ENCODE measurements at regions not wholly inside any gene's neighbourhood (a gene's known extent, or its start where the extent isn't known, plus 50 kb on each side); places are given as distances from the start of the nearest gene placed in this dataset.

- no peak overlapping the region for H3K4me3 ChIP-seq
- TF ChIP-seq, protein P1, sequence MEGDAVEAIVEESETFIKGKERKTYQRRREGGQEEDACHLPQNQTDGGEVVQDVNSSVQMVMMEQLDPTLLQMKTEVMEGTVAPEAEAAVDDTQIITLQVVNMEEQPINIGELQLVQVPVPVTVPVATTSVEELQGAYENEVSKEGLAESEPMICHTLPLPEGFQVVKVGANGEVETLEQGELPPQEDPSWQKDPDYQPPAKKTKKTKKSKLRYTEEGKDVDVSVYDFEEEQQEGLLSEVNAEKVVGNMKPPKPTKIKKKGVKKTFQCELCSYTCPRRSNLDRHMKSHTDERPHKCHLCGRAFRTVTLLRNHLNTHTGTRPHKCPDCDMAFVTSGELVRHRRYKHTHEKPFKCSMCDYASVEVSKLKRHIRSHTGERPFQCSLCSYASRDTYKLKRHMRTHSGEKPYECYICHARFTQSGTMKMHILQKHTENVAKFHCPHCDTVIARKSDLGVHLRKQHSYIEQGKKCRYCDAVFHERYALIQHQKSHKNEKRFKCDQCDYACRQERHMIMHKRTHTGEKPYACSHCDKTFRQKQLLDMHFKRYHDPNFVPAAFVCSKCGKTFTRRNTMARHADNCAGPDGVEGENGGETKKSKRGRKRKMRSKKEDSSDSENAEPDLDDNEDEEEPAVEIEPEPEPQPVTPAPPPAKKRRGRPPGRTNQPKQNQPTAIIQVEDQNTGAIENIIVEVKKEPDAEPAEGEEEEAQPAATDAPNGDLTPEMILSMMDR (IDR thresholded peaks at IDR 0.05), result no peak
- DNase-seq (ENCODE audit: low spot score), result no peak
- H3K27ac ChIP-seq, result no peak overlapping the region
- H3K9me3 ChIP-seq, result no peaks in the 10 kb centered on the region
- H3K27me3 ChIP-seq, result no peaks in the 10 kb centered on the region
- no peaks in the 10 kb centered on the region for H3K4me1 ChIP-seq
- no peaks in the 10 kb centered on the region for H3K36me3 ChIP-seq
Observed at GRCh38 chr4:22070256-22070655, 121.7 kb upstream of the KCNIP4 start.

GRCh38 chr4:22063613-22064012 lies 115.0 kb upstream of the KCNIP4 start:
- Histone ChIP-seq H3K4me1 (no peaks in the 10 kb centered on the region), H3K9me3 (no peaks in the 10 kb centered on the region), H3K27me3 (no peaks in the 10 kb centered on the region), H3K4me3 (no peak overlapping the region), H3K36me3 (no peaks in the 10 kb centered on the region), H3K27ac (no peak overlapping the region)
- TF ChIP-seq, protein P1 (IDR thresholded peaks at IDR 0.05), result no peak
- no peak for DNase-seq (ENCODE audit: low spot score)

GRCh38 chr4:22062676-22063075 lies 114.1 kb upstream of the KCNIP4 start:
- Histone ChIP-seq H3K4me3 (no peak overlapping the region), H3K9me3 (no peaks in the 10 kb centered on the region), H3K36me3 (no peaks in the 10 kb centered on the region), H3K4me1 (no peaks in the 10 kb centered on the region), H3K27ac (no peak overlapping the region), H3K27me3 (no peaks in the 10 kb centered on the region)
- no peak for DNase-seq (ENCODE audit: low spot score)
- TF ChIP-seq, protein P1 (IDR thresholded peaks at IDR 0.05), result no peak

DNA sequence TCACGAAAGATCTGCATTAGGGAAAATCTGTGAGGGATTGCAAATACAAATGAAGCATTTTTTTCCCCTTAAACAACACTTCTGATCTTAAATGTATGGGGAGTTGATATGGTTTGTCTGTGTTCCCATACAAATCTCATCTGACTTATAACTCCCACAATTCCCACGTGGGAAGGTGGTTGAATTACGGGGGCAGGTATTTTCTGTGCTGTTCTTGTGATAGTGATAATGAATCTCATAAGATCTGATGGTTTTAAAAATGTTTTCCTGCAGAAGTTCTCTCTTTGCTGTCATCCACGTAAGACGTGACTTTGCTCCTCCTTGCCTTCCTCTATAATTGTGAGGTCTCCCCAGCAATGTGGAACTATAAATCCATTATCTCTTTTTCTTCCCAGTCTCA lies 107.4 kb upstream of the KCNIP4 start:
- no peaks in the 10 kb centered on the region for H3K4me1 ChIP-seq
- no peaks in the 10 kb centered on the region for H3K9me3 ChIP-seq
- TF ChIP-seq, protein P1 (IDR thresholded peaks at IDR 0.05), result no peak
- no peak overlapping the region for H3K27ac ChIP-seq
- H3K27me3 ChIP-seq, result no peaks in the 10 kb centered on the region
- H3K4me3 ChIP-seq, result no peak overlapping the region
- DNase-seq (ENCODE audit: low spot score), result no peak
- no peaks in the 10 kb centered on the region for H3K36me3 ChIP-seq

GRCh38 chr4:22052076-22052475 lies 103.5 kb upstream of the KCNIP4 start:
- TF ChIP-seq, protein P1 (IDR thresholded peaks at IDR 0.05), result no peak
- DNase-seq (ENCODE audit: low spot score), result no peak
- Histone ChIP-seq H3K27ac (no peak overlapping the region), H3K36me3 (no peaks in the 10 kb centered on the region), H3K4me3 (no peak overlapping the region), H3K4me1 (no peaks in the 10 kb centered on the region), H3K27me3 (no peaks in the 10 kb centered on the region), H3K9me3 (peaks cover 0 to 5% of the 10 kb centered on the region in 2 donors)

DNA sequence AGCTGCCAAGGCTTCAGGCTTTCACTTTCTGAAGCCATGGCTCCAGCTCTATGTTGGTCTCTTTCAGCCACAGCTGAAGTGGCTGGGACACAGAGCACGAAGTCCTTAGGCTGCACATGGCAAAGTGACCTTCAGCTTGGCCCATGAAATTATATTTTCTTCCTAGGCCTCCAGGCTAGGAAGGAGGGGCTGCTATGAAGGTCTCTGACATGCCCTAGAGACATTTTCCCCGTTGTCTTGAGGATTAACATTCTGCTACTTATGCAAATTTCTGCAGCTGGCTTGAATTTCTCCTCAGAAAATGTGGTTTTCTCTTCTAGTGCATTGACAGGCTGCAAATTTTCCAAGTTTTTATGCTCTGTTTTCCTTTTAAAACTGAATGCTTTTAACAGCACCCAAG lies 99.8 kb upstream of the KCNIP4 start:
- Histone ChIP-seq H3K27me3 (no peaks in the 10 kb centered on the region), H3K36me3 (no peaks in the 10 kb centered on the region), H3K4me1 (no peaks in the 10 kb centered on the region), H3K27ac (no peak overlapping the region), H3K4me3 (no peak overlapping the region), H3K9me3 (peaks cover 0 to 5% of the 10 kb centered on the region in 2 donors)
- no peak for DNase-seq (ENCODE audit: low spot score)
- TF ChIP-seq, protein P1 (IDR thresholded peaks at IDR 0.05), result no peak

Measured in right atrium auricular region (tissue), 2 donors.